Inflammatory macrophage (primary cell): ENCODE measurements at regions not wholly inside any gene's neighbourhood (a gene's known extent, or its start where the extent isn't known, plus 50 kb on each side); places are given as distances from the start of the nearest gene placed in this dataset.
A peak's percentile ranks its signal among the peaks of the same experiment; 100 is the strongest.

Experiments used
- DNase-seq, 2 donors: peaks; one replicate each; pipeline ENCODE4 v3.0.0-alpha.2; 2020 to 2022

- no peak for DNase-seq
These were observed 297.0 kb downstream of the FGF9 start for GRCh38 chr13:21967871-21968270.

DNA sequence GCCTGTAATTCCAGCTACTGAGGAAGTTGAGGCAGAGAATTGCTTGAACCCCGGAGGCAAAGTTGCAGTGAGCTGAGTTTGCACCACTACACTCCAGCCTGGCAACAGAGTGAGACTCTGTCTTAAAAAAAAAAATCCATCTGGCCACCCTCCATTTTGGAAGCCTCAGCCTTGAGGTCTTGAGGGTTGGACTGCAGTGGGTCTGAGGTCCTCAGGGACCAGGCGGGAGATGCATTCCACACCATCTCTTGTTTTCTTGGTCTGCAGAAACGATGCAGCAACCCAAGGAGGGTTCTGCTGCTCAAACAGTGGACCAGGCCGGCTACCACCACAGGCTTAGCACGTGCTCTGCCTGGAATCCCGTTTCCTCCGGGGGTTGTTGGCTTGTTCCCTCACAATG is 299.3 kb downstream of the FGF9 start:
- DNase-seq = no peak

GRCh38 chr13:21970918-21971317 is 300.0 kb downstream of the FGF9 start:
- DNase-seq = no peak

DNA sequence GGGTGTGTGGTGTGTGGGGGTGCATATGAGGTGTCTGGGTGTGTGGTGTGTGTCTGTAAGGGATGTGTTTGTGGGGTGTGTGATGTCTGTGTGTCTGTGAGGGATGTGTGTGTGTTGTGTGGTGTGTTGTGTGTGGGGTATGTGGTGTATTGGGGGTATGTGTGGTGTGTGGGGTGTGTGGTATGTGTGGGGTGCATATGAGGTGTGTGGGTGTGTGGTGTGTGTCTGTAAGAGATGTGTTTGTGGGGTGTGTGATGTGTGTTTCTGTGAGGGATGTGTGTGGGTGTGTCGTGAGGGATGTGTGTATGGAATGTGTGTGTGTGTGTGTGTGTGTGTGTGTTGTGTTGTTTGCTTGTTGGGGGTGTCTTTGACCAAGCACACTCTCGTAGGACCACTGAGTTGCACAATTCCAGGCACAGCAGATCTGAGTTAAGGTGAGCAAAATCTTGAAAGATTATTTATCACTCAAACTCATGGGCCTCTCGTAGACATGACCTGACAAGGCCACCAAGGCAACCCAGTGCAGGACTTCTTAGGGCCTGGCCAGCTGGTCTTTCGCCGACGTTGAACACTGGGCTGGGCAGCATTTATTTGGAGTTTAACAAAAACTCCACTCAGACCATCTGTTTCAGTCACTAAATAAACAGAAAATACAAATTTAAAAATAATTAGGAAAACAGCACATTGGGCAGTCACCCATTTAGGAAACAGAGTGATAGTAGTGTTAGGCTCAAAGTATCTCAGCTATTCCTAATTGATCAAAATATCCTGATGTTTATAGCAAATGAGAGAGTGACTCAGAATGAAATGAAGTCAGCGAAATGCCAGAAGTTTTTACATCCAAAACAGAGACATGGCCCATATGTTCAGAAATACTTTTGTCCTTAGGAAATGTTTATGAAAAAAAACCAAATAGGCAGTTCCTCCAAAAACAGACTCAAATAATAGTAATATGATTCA is 301.1 kb downstream of the FGF9 start:
- DNase-seq = no peak

DNA sequence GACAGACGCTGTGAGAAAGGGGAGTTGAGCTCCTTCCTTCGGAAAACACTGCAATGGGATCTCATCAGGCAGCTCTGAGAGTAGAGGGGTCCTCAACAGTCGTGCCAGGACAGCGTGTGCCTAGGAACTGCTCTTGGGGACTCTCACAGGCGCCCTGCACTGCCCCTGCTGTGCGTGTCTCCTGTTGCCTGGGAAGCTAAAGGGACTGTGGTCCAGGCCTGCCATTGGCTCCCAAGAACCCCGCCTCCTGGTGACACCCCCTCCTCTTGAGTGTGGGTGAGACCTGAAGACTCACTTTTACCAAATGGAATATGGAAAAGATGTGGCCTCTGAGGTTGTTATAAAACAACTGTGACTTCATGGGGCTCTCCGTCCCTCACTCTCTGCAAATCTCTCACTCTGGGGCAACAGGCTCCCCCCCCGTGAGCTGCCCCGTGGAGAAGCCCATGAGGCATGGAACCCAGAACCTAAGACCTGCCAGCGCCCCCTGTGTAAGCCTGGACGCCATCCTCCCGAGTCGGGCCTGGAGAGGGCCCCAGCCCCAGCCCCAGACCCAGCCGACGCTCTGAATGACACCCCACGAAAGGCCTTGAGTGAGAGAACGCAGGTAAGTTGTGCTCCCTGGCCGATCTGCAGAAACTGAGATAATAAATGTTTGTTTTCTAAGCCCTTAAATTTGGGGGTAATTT is 302.7 kb downstream of the FGF9 start:
- DNase-seq = no peak

GRCh38 chr13:21974741-21975140 is 303.9 kb downstream of the FGF9 start:
- no peak for DNase-seq

DNA sequence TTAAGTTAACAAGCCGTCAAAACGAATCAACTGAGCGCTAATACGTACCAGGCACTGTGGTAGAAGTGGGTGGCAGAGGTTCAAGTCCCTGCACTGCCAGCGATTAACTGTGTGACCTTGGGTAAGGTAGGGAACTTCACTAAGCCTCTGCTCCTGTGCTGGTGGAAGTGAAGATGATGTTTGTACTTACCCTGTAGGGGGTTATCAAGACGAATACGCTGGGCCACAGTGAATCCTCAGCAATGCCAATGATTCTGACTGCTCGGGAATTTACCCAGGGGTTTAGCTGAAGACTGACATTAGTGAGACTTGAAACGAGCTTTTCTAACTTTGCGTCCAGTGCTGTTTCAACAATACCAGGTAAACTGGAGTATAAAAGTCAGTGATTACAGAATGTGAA is 305.3 kb downstream of the FGF9 start:
- DNase-seq = no peak

GRCh38 chr13:21979161-21979806 is 308.4 kb downstream of the FGF9 start:
- DNase-seq = no peak

- DNase-seq = no peak
These were observed 309.2 kb downstream of the FGF9 start for GRCh38 chr13:21980049-21980448.

DNA sequence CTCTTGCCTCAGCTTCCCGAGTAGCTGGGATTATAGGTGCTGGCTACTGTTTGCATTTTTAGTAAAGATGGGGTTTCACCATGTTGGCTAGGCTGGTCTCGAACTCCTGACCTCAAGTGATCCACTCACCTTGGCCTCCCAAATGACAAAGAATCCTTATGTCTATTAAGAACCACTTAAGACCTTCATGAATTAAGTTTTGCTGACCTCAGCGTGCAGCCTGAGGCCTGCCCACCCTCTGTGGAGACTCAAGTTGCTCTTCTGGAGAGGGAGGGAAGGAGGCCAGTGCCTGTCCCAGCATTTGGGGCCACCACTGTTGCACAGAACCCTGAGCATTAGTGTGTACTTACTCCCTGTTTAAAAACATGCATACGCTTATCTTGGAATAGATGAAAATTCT is 313.3 kb downstream of the FGF9 start:
- no peak for DNase-seq

- no peak for DNase-seq
These were observed 315.7 kb downstream of the FGF9 start for GRCh38 chr13:21986602-21987001.

DNA sequence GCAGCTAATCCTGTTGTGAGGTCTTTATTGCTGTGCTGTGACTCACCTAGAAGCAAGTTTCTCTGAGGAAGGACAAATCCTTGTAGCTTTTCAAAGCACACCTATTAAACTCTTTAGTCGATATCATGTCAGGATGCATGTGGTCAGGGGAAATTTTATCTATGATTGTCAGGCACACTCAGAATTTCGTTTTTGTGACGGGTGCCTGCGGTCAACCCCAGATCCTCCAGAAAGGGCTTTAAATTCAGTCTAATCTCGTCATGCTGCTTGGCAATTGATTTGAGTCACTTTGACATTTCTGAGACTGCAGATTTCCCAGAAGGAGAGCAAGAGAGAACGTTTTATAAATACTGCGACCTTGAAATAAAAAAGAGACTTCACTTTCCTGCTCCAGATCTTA is 316.9 kb downstream of the FGF9 start:
- no peak for DNase-seq

DNA sequence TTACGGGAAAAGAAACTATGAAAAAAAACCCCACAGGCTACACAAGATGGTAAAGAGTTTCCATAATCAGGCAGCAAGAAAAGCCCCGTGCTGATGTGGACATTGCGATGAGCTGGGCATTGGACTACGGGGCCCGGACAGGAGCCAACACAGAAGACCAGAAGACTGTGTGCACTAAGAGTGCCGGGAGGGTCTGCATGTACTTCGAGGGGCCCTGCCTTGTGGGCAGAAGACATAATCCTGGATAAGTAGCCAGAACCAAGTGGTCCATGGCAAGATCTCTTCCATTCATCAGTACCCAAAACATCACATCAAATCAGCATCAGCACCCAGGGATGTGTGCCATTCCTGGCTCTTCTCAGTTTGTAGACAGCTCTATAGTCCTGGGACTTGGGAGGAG is 317.8 kb downstream of the FGF9 start:
- no peak for DNase-seq

DNA sequence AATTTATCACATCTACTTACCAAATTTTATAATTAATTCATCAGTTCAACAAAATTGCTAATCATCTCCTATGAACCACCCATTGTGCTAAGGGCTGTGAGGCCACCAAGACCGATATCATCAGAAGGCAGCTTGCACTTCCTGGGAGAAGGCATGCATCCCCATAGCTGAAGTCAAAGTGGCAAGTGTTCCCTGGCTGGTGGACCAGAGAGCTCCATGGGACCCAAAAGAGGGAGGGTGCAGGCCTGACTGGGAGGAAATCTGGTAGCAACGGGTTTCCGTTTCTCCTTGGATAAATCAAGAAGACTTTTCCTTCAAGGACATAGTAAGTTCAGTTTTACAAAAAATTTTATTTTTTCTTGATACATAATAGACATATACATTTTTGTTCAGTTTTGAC is 325.2 kb downstream of the FGF9 start:
- no peak for DNase-seq

- no peak for DNase-seq
These were observed 326.9 kb downstream of the FGF9 start for GRCh38 chr13:21997726-21998125.

DNA sequence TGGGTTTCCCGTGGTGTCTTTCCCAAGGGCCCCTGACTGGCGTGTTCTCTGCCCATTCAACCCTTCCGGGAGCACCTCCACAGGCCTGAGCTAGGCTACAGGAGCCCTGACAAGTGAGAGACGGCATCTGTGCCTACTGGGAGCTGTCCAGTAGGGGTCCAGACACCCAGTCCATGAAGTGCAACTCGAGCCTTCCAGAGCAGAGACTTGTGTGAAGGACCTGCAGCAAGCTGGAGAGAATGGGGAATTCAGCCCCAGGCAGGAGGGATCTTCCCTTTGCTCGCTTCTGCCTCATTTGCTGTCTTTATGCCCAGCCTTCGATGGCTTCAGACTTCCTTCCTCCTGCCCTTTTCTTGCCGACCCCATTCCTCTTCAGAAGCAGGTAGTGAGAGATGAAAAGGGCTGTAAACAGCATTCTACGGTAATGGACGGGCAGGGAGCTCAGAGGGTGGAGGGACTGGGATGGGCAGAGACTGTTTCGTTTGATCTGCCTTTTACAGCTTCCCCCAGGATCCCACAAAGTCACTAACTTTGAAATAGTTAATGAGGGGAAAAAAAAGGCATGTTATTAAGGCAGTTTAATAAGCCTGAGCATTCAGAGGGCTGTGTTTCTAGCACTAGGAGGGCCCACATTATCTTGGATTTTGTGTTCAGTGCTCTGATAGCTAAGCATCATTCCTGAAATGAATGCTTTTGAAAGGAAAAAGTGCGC is 327.6 kb downstream of the FGF9 start:
- DNase-seq = no peak

DNA sequence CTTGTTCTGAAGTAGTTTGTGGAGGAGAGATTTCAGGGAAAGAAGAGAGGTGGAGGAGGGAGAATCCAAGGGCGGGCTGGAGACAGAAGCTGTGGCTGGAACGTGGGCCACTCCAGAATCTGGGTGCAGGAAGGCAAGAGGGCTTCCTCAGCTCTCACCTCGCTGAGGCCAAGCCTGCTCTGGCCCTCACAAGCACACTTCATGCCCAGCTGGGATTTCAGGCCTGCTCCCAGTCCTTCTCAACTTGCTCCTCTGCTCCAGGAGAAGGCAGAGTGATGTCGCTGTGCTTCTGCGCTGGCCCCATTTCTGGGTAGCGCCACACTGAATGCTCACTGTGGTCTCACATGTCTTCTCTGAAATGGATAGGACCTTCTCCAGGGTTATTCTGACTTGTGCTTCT is 328.8 kb downstream of the FGF9 start:
- no peak for DNase-seq

DNA sequence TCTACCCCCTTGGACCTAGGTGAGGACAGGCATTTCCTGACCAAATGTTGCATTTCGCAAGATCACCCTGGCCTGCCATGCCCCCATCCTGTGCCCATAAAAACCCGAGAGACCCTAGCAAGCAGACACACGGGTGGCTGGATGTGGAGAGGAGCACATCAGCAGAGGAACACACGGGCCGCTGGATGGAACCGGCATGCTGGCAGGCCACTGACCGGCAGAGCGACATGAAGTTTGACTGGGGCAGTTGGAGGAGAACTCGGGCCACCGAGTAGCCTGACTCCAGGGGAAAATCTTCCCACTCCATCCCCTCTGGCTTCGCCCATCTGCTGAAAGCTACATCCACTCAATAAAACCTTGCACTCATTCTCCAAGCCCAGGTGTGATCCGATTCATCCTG is 329.3 kb downstream of the FGF9 start:
- no peak for DNase-seq

DNA sequence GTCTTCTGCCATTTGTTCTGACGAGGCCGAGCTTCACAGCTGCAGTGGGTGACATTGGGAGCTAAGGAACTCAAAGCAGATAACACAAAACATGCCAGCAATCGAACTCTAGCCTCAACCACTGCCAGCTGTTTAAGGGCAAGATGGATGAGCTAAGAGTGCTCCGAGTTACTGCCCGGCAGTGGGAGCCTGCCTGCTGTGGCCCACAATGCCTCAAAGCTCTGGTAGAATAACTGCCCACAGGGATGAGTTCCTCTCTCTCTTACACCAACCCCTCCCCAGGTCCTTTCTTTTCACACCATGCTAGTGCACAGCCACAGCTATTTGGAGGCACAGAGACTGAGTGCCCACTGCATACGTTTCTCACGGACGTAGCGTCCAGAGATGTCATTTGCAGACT is 330.5 kb downstream of the FGF9 start:
- DNase-seq = no peak

GRCh38 chr13:22002893-22003292 is 332.0 kb downstream of the FGF9 start:
- no peak for DNase-seq

DNA sequence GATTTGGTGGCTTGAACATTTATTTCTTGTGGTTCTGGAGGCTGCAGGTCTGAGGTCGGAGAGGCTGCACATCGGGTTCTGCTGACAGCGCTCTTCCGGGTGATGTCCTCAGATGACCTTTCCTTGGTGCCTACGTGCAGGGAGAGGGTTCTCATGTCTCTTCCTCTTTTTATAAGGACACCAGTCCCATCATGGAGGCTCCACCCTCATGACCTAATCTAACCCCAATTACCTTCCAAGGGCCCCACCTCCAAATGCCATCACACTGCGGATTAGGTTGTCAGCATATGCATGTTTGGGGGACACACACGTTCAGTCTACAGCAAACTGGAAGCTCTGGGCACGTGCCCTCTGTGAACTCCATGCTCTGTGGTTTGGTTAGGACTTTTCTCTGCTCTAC is 338.6 kb downstream of the FGF9 start:
- peak; percentile 56 to 65 for DNase-seq

- DNase-seq = no peak
These were observed 339.1 kb downstream of the FGF9 start for GRCh38 chr13:22009937-22010336.

DNA sequence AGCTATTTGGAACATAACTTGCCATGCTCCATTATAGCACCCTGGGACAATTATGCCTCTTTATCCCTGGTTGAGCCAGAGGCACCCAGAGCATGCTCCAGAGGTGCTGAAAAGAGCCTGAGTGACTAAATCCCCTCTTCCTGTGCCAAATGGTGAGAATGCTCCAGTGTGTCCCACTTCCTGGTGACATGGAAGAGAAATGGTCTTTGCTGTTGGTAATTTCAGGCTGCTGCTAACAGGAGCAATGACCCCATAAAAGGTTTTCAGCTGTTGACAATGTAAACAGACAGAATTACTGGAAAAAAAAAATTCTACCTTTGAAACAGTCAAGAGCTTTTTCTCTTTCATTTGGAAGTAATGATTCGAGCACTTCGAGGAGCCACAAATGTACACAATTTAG is 341.8 kb downstream of the FGF9 start:
- DNase-seq = no peak
